SK-N-SH (cell line): ENCODE measurements at regions not wholly inside any gene's neighbourhood (a gene's known extent, or its start where the extent isn't known, plus 50 kb on each side); places are given as distances from the start of the nearest gene placed in this dataset.
"Not testable (repeated sequence)": the region's sequence is repeated elsewhere in the genome, so short reads cannot be mapped to it uniquely, and the experiment has no call there.

ENCODE experiments used
- EP300 ChIP-seq, 2 experiments: IDR thresholded peaks; 2 replicates each; pipeline versions ENCODE4 v1.4.0 to v1.6.1; 2012; ENCODE audit warnings: borderline replicate concordance in 1 of 2, low read depth in 1 of 2, low read length in 1 of 2
- EZH2phosphoT487 ChIP-seq: fragments of 200-600 bp; sonication (generic); IDR thresholded peaks from 2 replicates; pipeline ENCODE4 v1.6.1; 2017; ENCODE audit warnings: low read depth, mixed run types, mild to moderate bottlenecking, antibody characterized with exemption, moderate library complexity, borderline replicate concordance
- FOXM1 ChIP-seq: IDR thresholded peaks from 2 replicates; pipeline ENCODE4 v1.4.0; 2012; ENCODE audit warnings: low read depth, mild to moderate bottlenecking
- MEF2A ChIP-seq: IDR thresholded peaks from 2 replicates; pipeline ENCODE4 v1.4.0; 2012; ENCODE audit warnings: low read depth, borderline replicate concordance
- NFIC ChIP-seq: IDR thresholded peaks from 2 replicates; pipeline ENCODE4 v1.4.0; 2012; ENCODE audit warnings: borderline replicate concordance
- PBX3 ChIP-seq: IDR thresholded peaks from 2 replicates; pipeline ENCODE4; 2012
- POLR2AphosphoS5 ChIP-seq: IDR thresholded peaks from 2 replicates; pipeline ENCODE4 v1.6.1; 2012; ENCODE audit warnings: low read depth, low read length
- RFX5 ChIP-seq: IDR thresholded peaks from 2 replicates; pipeline ENCODE4 v1.6.1; 2012; ENCODE audit warnings: mild to moderate bottlenecking, improper control_type of control experiment, low read length
- SIN3A ChIP-seq: IDR thresholded peaks from 2 replicates; pipeline ENCODE4 v1.6.1; 2012; ENCODE audit warnings: low read depth, mild to moderate bottlenecking, low read length, moderate library complexity, borderline replicate concordance
- TAF1 ChIP-seq: IDR thresholded peaks from 2 replicates; pipeline ENCODE4 v1.6.1; 2012; ENCODE audit warnings: low read depth, mild to moderate bottlenecking, low read length, moderate library complexity, borderline replicate concordance
- TF ChIP-seq, protein P1 (sequence below): fragments of 200-600 bp; sonication (generic); IDR thresholded peaks from 2 replicates; pipeline ENCODE4 v1.6.1; 2017; ENCODE audit warnings: antibody characterized with exemption, mild to moderate bottlenecking, moderate library complexity

DNA sequence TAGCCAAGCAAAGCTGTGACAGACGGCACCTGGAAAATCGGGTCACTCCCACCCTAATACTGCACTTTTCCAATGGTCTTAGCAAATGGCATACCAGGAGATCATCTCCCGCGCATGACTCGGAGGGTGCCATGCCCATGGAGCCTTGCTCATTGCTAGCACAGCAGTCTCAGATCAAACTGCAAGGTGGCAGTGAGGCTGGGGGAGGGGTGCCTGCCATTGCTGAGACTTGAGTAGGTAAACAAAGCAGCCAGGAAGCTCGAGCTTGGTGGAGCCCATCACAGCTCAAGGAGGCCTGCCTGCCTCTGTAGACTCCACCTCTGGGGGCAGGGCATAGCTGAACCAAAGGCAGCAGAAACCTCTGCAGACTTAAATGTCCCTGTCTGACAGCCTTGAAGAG, 113.1 kb upstream of the CLDN18 start:
- not testable (repeated sequence) for TF ChIP-seq PBX3; EP300 (IDR thresholded peaks at IDR 0.05; ENCODE audit: borderline replicate concordance in 1 of 2, low read depth in 1 of 2, low read length in 1 of 2); FOXM1; EZH2phosphoT487; RFX5; MEF2A; SIN3A; NFIC; POLR2AphosphoS5; TAF1
- TF ChIP-seq, protein P1, sequence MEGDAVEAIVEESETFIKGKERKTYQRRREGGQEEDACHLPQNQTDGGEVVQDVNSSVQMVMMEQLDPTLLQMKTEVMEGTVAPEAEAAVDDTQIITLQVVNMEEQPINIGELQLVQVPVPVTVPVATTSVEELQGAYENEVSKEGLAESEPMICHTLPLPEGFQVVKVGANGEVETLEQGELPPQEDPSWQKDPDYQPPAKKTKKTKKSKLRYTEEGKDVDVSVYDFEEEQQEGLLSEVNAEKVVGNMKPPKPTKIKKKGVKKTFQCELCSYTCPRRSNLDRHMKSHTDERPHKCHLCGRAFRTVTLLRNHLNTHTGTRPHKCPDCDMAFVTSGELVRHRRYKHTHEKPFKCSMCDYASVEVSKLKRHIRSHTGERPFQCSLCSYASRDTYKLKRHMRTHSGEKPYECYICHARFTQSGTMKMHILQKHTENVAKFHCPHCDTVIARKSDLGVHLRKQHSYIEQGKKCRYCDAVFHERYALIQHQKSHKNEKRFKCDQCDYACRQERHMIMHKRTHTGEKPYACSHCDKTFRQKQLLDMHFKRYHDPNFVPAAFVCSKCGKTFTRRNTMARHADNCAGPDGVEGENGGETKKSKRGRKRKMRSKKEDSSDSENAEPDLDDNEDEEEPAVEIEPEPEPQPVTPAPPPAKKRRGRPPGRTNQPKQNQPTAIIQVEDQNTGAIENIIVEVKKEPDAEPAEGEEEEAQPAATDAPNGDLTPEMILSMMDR = not testable (repeated sequence)
